Activated T-cell treated with anti-CD3 and anti-CD28 coated beads for 24 hours (primary cell): ENCODE measurements at regions not wholly inside any gene's neighbourhood (a gene's known extent, or its start where the extent isn't known, plus 50 kb on each side); places are given as distances from the start of the nearest gene placed in this dataset.
"Not testable (repeated sequence)": the region's sequence is repeated elsewhere in the genome, so short reads cannot be mapped to it uniquely, and the experiment has no call there.

Experiments
- DNase-seq: peaks from one replicate; pipeline ENCODE4 v3.0.0-alpha.2; 2020; ENCODE audit warnings: low read depth

GRCh38 chr2:239548451-239548871, 147.6 kb upstream of the HDAC4 start:
- peak; percentile 63 for DNase-seq

- DNase-seq = not testable (repeated sequence)
These were observed 146.3 kb upstream of the HDAC4 start for GRCh38 chr2:239547140-239547539.

GRCh38 chr2:239546541-239546940, 145.7 kb upstream of the HDAC4 start:
- DNase-seq = no peak

GRCh38 chr2:239545741-239546392, 145.0 kb upstream of the HDAC4 start:
- DNase-seq = no peak

- peak; percentile 33 for DNase-seq
These were observed 144.2 kb upstream of the HDAC4 start for GRCh38 chr2:239544918-239545465.

GRCh38 chr2:239544143-239544917, 143.5 kb upstream of the HDAC4 start:
- DNase-seq = no peak

- DNase-seq = no peak
These were observed 142.9 kb upstream of the HDAC4 start for GRCh38 chr2:239543702-239544101.

GRCh38 chr2:239540174-239540573, 139.4 kb upstream of the HDAC4 start:
- no peak for DNase-seq

- DNase-seq = no peak
These were observed 138.9 kb upstream of the HDAC4 start for GRCh38 chr2:239539776-239540100.

- no peak for DNase-seq
These were observed 138.4 kb upstream of the HDAC4 start for GRCh38 chr2:239539083-239539775.

GRCh38 chr2:239538357-239539052, 137.7 kb upstream of the HDAC4 start:
- no peak for DNase-seq

GRCh38 chr2:239537633-239538356, 137.0 kb upstream of the HDAC4 start:
- DNase-seq = no peak

GRCh38 chr2:239536186-239536585, 135.4 kb upstream of the HDAC4 start:
- no peak for DNase-seq

GRCh38 chr2:239535413-239536144, 134.8 kb upstream of the HDAC4 start:
- DNase-seq = no peak

- DNase-seq = no peak
These were observed 134.0 kb upstream of the HDAC4 start for GRCh38 chr2:239534581-239535412.

GRCh38 chr2:239533569-239534316, 132.9 kb upstream of the HDAC4 start:
- DNase-seq = no peak

- no peak for DNase-seq
These were observed 132.0 kb upstream of the HDAC4 start for GRCh38 chr2:239532859-239533258.

- DNase-seq = no peak
These were observed 131.4 kb upstream of the HDAC4 start for GRCh38 chr2:239532250-239532649.
